ENCODE measurements at regions not wholly inside any gene's neighbourhood (a gene's known extent, or its start where the extent isn't known, plus 50 kb on each side); places are given as distances from the start of the nearest gene placed in this dataset.

GRCh38 chr1:201675143-201675542 lies 136.2 kb downstream of the NAV1 start:
- TF ChIP-seq CTCF (conservative IDR thresholded peaks at IDR 0.05; ENCODE audit: low read length) = no peak
- TF ChIP-seq EZH2phosphoT487 (IDR thresholded peaks at IDR 0.05; ENCODE audit: borderline replicate concordance, low read depth, low read length) = no peak

Data from OCI-LY7 (cell line).